A673 (cell line): ENCODE measurements at regions not wholly inside any gene's neighbourhood (a gene's known extent, or its start where the extent isn't known, plus 50 kb on each side); places are given as distances from the start of the nearest gene placed in this dataset.

Experiments used
- BruUV-seq: library from RNA; stranded (reverse); fragments of 400-500 nt; replicated peaks from 2 replicates; lab custom pipeline; 2021; lab: Mats Ljungman, UMichigan
- CTCF ChIA-PET: fragments of 300-600 bp; sonication (Branson Sonifier 250); formaldehyde crosslinking; loops from one replicate; lab custom pipeline; 2022; ENCODE audit warnings: antibody characterized with exemption; lab: Charles Lee
- POLR2A ChIA-PET: fragments of 300-600 bp; sonication (Branson Sonifier 250); formaldehyde crosslinking; loops from one replicate; lab custom pipeline; 2022; ENCODE audit warnings: antibody characterized with exemption; ENCODE audit not compliant: low non-redundant PET; lab: Charles Lee
- DNase-seq: peaks from one replicate; pipeline ENCODE4 v3.0.0-alpha.2; 2015; ENCODE audit warnings: low spot score
- H3K27ac ChIP-seq: fragments of 200-600 bp; sonication (generic); 2 replicates; pipeline ENCODE4 v1.5.1; 2016; ENCODE audit warnings: mixed run types, low read depth, mild to moderate bottlenecking, mixed read lengths, antibody characterized with exemption, low read length; ENCODE audit not compliant: poor library complexity, severe bottlenecking
- H3K27me3 ChIP-seq: fragments of 200-600 bp; sonication (generic); replicated peaks from 2 replicates; pipeline ENCODE4 v1.6.1; 2017; ENCODE audit warnings: mixed run types, low read depth, mild to moderate bottlenecking, mixed read lengths, antibody characterized with exemption, low read length; ENCODE audit not compliant: insufficient read depth, poor library complexity
- H3K36me3 ChIP-seq: fragments of 200-600 bp; sonication (generic); 2 replicates; pipeline ENCODE4 v1.6.1; 2016; ENCODE audit warnings: mixed run types, mild to moderate bottlenecking, mixed read lengths, antibody characterized with exemption, low read length; ENCODE audit not compliant: insufficient read depth, poor library complexity, severe bottlenecking
- H3K4me1 ChIP-seq: fragments of 200-600 bp; sonication (generic); 2 replicates; pipeline ENCODE4 v1.6.1; 2017; ENCODE audit warnings: mixed run types, mild to moderate bottlenecking, mixed read lengths, antibody characterized with exemption, low read length; ENCODE audit not compliant: insufficient read depth, poor library complexity, severe bottlenecking
- H3K4me3 ChIP-seq: fragments of 200-600 bp; sonication (generic); 2 replicates; pipeline ENCODE4 v1.5.1; 2016; ENCODE audit warnings: low read depth, mixed run types, mild to moderate bottlenecking, mixed read lengths, low read length; ENCODE audit not compliant: poor library complexity, severe bottlenecking
- H3K9me3 ChIP-seq: fragments of 200-600 bp; sonication (generic); 2 replicates; pipeline ENCODE4 v1.6.1; 2016; ENCODE audit warnings: mixed run types, low read depth, mild to moderate bottlenecking, mixed read lengths, antibody characterized with exemption, low read length; ENCODE audit not compliant: poor library complexity, severe bottlenecking
- EZH2 ChIP-seq: fragments of 200-600 bp; sonication (generic); IDR thresholded peaks from 2 replicates; pipeline ENCODE4 v1.6.1; 2017; ENCODE audit warnings: borderline replicate concordance, low read depth, mild to moderate bottlenecking, mixed read lengths, antibody characterized with exemption, low read length; ENCODE audit not compliant: poor library complexity, severe bottlenecking
- intact Hi-C: fragments of 100-400 bp; cut with micrococcal nuclease; formaldehyde crosslinking; loops from one replicate; pipeline ENCODE4 v1.10.0; 2022; ENCODE audit not compliant: unreplicated experiment
- TF ChIP-seq, protein P1 (sequence below): fragments of 300-800, 200-600 bp; sonication (generic); conservative IDR thresholded peaks from 2 replicates; pipeline ENCODE4 v1.5.1; 2017; ENCODE audit warnings: low read depth, mild to moderate bottlenecking, antibody characterized with exemption, low read length, moderate library complexity, mixed read lengths

DNA sequence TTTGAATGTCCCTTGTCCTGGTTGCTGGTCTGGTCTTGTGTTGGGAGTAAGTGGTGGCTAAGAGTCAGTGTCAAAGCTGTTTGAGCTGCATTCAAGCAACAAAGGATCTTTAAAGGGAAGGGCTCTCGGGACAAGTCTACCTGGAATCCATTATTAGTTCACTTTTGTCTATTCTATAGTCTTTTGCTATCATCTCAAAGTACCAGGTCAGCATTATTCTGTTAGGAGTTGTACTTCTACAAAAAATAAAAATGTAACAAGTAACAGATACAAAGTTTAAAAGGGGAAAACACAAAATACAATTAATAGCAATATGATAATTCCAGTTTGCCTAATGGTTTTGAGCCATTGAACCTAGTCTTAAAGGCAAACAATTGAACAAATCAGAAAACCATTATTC lies 317.9 kb downstream of the ZNF516 start:
- no peaks in the 10 kb centered on the region for H3K9me3 ChIP-seq
- ChIA-PET CTCF (no interaction called here), POLR2A (no interaction called here)
- no peaks in the 10 kb centered on the region for H3K4me1 ChIP-seq
- intact Hi-C loops, result no loop called here
- H3K4me3 ChIP-seq, result no peak overlapping the region
- peaks cover 22% of the 10 kb centered on the region for H3K27me3 ChIP-seq
- DNase-seq, result no peak
- no TSS peak for BruUV-seq
- TF ChIP-seq, protein P1, sequence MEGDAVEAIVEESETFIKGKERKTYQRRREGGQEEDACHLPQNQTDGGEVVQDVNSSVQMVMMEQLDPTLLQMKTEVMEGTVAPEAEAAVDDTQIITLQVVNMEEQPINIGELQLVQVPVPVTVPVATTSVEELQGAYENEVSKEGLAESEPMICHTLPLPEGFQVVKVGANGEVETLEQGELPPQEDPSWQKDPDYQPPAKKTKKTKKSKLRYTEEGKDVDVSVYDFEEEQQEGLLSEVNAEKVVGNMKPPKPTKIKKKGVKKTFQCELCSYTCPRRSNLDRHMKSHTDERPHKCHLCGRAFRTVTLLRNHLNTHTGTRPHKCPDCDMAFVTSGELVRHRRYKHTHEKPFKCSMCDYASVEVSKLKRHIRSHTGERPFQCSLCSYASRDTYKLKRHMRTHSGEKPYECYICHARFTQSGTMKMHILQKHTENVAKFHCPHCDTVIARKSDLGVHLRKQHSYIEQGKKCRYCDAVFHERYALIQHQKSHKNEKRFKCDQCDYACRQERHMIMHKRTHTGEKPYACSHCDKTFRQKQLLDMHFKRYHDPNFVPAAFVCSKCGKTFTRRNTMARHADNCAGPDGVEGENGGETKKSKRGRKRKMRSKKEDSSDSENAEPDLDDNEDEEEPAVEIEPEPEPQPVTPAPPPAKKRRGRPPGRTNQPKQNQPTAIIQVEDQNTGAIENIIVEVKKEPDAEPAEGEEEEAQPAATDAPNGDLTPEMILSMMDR, result no peak
- TF ChIP-seq EZH2, result no peak
- no peaks in the 10 kb centered on the region for H3K36me3 ChIP-seq
- no peak overlapping the region for H3K27ac ChIP-seq

DNA sequence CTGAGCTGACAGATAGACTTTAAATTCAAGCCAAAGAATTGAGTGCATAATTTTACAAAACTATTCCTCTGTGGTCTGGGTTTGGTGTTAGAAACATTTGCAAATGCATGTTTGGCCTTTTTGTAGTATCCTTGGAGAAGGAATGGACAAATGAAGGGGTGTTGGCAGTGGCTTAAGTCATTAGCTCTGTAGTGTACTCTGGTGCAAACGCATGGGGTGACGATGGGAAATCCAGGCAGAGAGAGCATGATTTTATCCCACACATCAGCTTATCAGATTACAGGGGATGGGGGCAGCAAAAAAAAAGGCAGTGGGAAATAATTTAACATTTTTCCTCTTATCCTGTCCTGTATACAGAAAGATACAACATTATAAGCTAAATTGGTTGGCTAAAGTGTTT lies 320.6 kb downstream of the ZNF516 start:
- intact Hi-C loops, result no loop called here
- no peaks in the 10 kb centered on the region for H3K4me1 ChIP-seq
- no peak overlapping the region for H3K27ac ChIP-seq
- no peak for DNase-seq
- H3K9me3 ChIP-seq, result no peaks in the 10 kb centered on the region
- ChIA-PET POLR2A (no interaction called here), CTCF (no interaction called here)
- H3K36me3 ChIP-seq, result no peaks in the 10 kb centered on the region
- no TSS peak for BruUV-seq
- H3K4me3 ChIP-seq, result no peak overlapping the region
- TF ChIP-seq, protein P1, result no peak
- TF ChIP-seq EZH2, result no peak
- peaks cover 22% of the 10 kb centered on the region for H3K27me3 ChIP-seq

DNA sequence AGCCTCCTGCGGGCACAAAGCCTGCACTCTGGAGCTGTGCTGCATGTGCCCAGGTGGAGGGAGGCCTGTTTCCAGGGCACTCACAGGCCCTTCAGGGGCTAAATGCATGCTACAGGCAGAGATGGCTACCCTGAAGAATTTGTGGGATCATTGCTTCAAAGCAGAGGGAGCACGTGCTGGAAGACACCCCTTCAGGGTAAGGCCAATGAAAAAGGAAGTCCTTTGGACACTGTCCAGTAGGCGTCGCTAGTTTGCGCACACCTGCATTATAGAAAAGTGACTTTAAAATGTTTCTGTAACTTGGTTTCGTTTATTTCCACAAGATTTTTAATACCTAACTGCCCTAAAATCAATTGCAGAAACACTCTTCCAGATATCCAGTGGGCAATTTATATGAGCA lies 325.3 kb downstream of the ZNF516 start:
- DNase-seq, result no peak
- no peaks in the 10 kb centered on the region for H3K4me1 ChIP-seq
- H3K36me3 ChIP-seq, result no peaks in the 10 kb centered on the region
- POLR2A ChIA-PET, result no interaction called here
- H3K4me3 ChIP-seq, result no peak overlapping the region
- TF ChIP-seq, protein P1, result no peak
- TF ChIP-seq EZH2, result no peak
- H3K27ac ChIP-seq, result no peak overlapping the region
- intact Hi-C loops, result no loop called here
- no peaks in the 10 kb centered on the region for H3K27me3 ChIP-seq
- CTCF ChIA-PET, result no interaction called here
- no TSS peak for BruUV-seq
- no peaks in the 10 kb centered on the region for H3K9me3 ChIP-seq
